Fibroblast of skin of scalp (primary cell): ENCODE measurements at regions not wholly inside any gene's neighbourhood (a gene's known extent, or its start where the extent isn't known, plus 50 kb on each side); places are given as distances from the start of the nearest gene placed in this dataset.
"Not testable (repeated sequence)": the region's sequence is repeated elsewhere in the genome, so short reads cannot be mapped to it uniquely, and the experiment has no call there.

ENCODE experiments used
- DNase-seq: peaks from one replicate; pipeline ENCODE4 v3.0.0-alpha.2; 2013

DNA sequence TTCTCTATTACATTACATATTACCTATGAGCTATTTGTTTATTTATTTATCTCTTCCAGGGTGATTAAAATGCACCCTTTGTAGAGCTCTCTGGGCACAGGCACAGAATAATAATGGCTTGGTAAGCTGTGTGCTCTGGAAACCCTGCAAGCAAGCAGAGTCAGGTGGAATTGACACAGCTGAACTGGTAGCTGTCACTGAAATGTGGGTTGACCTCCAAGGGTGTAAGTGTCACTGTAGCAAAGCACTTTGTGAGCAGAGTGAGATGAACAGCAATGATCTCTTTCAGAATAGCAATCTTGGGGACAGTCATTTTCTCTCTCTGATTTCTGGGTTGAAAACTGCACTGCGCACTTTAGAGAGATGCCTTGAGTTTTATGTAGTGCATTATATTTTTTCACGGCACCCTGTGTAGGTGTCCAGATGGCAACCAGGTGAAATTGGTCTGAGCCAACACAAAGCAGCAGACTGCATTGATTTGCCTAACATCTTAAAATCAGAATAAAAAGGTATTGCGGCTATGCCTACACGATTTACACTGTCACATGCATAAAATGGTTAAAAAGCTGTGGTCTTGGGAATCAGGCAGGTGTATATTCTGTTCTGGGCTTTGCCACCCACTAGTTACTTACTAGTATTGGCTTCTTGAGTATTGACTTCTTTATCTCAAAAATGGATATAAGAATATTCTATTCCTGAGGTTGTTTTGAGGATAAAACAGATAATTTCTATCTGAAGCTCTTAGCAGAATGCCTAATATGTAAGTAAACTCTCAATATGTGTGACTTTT lies 450.3 kb downstream of the RAPGEF2 start:
- no peak for DNase-seq

DNA sequence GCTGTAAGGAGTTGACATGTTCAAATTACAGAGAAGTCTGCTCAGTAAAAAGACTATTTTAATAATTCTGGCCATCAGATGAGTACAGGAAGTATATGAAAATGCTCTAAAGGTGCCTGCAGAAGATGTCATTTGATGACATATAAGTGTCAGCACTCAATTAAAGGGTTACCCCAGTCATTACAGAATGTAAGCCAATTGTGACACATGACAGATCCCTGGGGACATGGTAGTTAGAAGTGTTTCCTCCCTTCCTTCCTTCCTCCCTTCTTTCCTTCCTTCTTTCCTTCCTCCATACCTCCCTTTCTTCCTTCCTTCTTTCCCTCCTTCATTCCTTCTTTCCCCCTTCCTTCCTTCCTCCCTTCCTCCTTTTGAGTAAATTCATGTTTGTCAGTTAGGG lies 453.0 kb downstream of the RAPGEF2 start:
- DNase-seq = no peak

DNA sequence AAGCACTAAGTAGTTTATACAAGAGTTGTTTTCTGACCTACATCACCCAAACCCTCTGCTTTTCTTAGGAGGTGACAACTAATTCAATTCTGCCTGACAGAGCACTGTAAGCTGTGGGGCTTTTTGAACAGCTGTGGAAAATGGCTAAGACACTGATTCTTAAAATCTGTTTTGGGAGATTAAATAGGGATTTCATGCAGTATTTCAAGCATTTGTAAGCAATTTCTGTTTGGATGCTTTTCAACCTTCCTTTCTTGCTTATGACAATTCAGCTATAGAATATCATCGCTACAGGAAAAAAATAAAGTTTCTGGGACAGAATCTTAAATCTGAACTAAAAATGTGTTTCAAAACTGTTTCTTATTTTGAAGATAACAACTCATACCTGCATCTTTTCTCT lies 459.5 kb downstream of the RAPGEF2 start:
- no peak for DNase-seq

DNA sequence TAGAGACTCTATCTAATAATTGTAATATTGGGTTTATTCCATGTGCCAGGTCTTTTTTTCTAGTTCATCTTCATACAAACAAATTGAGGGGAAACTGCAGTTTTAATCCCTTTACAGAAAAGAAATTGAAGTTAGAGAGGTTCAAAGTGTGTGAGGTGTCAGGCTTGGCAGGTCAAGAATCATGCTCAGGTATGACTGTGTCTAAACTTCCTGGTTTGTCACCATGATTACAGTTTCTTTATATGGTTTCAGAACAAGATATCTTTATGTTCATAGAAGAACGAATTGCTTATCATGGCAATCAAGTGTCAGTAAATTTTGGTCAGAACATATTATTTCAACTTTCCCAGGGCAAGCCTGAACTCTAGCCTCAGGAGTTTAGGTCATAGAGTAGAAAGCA lies 460.4 kb downstream of the RAPGEF2 start:
- DNase-seq = no peak

DNA sequence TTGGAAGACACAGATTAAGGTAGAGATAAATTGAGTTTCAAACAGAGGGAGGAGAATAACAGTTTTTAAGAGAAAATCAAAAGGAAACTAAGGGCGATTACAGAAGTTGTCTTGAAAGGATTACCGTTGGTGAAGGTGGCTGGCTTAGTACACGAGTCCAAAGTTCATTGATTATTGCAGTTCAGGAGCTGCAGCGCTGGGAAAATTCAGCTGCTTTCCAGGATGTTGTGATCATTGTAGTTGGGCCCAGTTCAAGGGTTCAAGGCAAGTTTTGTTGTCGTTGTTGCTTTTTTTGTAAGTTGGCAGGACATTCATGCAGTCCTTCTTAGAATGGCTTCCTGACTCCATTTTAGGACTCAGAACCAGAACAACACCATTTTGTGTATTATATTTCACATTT lies 461.7 kb downstream of the RAPGEF2 start:
- no peak for DNase-seq

DNA sequence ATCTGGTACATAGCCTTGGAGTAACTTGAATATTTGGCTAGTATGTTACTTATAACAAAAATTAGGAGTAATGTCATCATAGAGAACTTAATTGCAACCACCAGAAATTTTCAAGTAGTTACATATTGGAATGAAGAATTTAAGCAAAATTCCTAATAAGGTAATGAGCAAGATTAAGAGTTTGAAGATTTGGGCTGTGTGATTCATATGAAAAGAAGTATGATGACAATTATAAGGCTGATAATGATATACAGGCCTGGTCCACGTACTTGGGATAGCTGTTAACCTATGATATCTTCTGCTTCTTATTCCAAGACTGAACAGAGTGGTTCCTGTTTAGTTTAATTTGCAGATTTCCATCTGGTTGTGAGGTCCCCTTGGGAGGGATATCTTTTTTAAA lies 463.9 kb downstream of the RAPGEF2 start:
- peak; percentile 4 for DNase-seq

DNA sequence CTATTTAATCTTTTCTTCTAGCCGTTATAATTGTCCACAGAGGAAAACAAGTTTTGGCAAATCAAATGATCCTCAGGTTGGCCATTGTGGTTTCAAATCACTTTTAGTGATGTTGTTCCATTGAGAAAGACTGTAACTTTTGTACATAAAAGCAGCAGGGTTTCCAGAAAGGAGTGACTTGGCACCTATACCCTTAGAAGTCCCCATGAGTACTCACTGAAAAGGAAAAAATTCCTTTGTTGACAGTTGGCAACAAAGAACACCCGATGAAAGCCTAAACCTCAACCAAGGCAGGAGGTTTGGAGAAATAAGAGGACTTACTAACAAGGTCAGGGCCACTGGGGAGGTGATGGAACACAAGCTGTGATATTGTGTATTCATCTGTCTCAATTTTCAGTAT lies 474.4 kb downstream of the RAPGEF2 start:
- DNase-seq = no peak

DNA sequence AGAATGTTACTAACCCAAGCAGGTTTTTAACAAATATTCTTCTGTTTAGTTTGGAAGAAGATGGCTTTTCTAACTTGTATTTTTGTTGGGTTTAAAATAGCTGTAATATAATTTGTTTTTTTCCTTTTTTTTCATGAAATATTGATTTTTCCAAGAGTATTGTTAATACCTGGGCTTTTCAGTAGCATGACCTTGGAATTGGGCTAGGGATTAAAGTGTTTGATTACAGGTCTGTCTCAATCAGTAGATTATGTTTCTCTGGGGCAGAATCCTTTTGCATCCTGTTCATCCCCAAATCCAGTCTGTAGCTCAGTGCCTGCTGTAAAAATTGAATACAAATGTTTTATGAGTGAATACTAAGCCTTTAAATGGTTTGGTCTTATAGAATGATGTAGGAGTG lies 479.8 kb downstream of the RAPGEF2 start:
- DNase-seq = no peak

DNA sequence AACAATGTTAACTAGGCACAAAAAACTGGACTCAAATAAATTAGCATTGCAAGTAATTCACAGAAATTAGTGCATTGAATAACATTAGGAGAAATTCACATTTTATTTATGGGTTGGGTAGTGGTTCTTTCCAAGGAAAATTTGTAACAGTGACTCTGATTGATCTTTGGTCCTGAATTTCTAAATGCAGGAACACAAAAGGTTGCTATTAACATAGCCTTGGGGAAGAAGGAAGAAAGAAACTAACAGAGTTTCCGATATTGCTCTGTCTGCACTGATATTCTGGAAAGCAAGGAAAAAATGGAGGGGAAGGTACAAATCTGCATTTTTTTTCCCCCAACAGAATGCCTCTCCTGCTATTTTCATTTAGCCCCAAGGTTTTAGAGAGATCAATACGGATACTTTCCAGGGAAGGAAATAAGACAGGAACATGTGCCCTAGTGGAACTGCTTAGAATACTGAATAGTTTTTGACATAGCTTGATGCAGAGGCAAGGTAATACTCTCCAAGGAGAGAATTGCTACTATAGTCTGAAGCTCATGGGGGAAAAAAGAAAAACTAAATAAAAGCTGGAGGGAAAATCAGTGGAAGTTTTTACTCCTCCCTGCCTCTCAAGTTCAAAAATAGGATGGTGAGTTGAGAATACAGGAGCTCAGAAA lies 490.1 kb downstream of the RAPGEF2 start:
- no peak for DNase-seq

DNA sequence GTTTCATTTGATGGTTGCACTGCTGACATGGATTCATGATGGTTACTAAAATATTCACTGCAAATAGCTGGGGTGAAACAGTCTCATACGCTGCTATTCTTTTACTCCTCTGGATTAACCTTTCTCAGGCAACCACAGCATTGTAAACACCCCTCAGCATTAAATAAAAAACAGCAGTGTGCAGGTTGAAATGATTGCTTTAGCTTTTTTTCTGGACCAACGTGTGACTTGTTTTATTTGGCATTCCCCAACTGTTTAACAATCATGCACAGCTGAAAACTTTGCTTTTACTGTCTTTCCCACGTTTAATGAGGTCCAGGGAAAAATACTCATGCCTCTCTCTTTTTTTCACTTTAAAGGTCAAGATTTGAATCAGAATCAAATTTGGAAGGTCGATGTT lies 490.8 kb downstream of the RAPGEF2 start:
- DNase-seq = no peak

DNA sequence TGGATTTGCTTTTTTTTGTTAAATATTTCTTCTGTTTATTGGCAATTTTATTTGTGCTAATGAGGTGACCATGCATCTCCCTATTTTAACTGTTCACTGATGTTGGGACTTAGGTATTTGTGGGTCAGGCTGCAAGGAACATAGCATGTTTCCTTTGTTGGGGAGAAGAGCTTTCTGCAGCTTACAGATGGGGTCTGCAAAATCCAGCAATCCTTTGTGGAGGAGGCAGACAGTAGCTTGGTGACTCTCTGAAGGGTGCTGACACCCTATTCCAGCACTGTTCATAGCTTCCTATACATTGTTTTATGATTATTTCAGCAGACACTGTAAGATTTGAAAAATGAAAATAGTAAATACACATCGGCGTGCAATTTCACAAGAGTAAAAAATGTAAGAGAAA lies 491.7 kb downstream of the RAPGEF2 start:
- DNase-seq = no peak

DNA sequence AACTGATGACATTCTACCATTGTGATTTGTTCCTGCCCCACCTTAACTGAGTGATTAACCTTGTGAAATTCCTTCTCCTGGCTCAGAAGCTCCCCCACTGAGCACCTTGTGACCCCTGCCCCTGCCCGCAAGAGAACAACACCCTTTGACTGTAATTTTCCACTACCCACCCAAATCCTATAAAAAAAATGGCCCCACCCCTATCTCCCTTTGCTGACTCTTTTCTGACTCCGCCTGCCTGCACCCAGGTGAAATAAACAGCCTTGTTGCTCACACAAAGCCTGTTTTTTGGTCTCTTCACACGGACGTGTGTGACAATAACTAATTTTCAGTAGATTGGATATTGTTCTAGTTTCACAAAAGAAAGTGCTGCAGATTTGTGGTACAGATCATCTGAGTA lies 492.2 kb downstream of the RAPGEF2 start:
- not testable (repeated sequence) for DNase-seq

DNA sequence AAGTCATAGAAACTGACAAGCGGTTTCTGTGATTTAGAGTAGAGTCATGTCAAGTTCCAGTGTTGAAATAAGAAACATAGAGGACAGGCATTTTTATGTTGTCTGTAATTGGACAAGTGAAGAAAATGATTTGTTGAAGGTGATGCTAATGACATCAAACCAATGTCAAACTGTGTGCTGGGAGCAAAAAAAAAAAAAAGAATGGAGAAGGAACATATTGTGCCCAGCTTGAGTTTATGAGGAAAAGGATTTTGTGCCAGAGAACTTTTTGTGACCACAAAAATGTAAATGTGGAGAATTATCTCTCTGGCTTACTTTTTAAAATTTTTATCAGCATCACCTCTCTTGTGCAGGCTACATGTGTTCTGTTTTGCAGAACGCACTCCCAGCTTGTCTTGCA lies 495.7 kb downstream of the RAPGEF2 start:
- no peak for DNase-seq

DNA sequence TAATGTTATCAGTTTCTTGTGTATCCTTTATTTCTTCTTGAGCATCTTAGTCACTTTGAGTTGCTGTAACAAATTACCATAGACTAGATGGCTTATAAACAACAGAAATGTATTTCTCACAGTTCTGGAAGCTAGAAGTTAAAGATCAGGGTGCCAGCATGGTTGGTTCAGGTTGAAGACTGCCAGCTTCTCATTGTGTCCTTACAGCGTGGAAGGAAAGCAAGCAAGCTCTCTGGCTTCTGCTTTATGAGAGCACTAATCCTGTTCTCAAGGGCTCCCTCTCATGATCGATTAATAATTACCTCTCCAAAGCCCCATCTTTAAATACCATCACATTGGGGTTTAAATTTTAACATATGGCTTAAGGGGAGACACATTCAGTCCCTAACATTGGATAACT lies 497.2 kb downstream of the RAPGEF2 start:
- no peak for DNase-seq

DNA sequence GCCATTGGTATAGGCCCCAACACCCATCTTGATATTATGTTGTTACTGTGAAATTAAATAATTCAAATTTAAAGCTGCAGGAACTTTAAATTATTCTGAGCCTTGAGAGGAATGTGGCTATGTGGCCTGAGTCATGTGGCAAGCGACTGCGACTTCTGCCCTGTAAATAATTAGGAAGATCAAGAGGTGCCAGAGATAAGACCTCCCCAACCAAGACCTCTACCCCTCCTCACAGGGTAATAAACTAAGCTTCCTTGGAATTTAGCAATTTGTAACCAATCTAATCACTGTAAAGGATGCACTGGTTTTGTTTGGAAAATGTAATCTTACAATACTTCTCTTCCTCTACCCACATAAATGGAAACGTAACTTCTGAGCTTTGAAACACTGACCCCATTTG lies 501.9 kb downstream of the RAPGEF2 start:
- DNase-seq = no peak

DNA sequence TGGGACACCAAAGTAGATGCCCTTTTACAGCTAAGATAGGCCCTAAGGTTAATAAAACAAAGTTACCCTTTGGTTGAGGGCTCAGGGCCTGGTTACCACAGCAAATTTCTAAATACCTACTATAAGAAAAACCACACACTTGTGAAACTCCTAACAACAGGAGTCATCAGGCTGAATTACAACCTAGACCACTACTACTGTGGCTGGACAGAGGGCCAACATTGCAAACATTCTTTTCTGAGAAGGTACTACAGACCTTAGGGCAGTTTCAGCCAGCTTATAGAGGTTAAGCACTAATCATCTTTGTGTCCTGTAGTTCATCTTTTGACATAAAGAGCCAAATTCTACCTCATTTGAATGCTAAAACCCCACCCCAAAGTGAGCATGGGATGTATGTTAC lies 504.0 kb downstream of the RAPGEF2 start:
- DNase-seq = no peak

DNA sequence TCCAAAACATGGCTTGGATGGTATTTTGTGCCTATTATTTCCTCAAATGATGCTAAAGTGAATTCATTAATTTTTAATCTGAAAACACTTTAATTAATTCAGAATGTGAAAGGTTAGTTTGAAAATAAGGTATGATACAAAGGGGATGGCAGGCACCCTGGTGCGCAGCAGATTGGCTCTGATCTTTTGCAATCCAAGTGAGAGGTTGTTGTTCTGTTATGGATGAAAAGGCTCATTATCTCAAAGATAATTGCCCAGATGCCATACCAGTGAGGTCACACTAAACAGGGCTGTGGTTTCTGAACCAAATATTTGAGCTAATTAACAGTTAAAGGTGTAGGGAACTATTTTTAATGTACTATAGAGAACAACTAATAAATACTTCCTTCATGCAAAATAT lies 504.9 kb downstream of the RAPGEF2 start:
- no peak for DNase-seq

DNA sequence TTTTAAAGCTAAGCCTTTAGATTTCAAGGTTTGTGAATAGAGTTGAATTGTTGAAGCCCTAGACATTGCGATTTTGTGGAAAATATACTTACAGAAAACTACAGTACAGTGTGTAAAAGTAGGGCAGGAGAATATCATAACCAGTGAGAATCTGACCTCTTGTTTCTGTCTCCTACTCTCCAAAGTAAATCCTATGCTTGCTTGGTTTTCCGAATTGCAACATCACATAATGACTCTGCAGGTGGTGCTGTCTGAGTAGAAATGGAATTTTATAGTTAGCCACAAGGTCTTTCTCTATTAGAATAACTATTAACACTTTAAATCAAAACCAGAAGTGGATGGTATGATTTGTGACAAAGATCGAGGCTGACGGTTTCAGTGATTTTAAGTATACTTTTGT lies 505.6 kb downstream of the RAPGEF2 start:
- DNase-seq = peak; percentile 4

DNA sequence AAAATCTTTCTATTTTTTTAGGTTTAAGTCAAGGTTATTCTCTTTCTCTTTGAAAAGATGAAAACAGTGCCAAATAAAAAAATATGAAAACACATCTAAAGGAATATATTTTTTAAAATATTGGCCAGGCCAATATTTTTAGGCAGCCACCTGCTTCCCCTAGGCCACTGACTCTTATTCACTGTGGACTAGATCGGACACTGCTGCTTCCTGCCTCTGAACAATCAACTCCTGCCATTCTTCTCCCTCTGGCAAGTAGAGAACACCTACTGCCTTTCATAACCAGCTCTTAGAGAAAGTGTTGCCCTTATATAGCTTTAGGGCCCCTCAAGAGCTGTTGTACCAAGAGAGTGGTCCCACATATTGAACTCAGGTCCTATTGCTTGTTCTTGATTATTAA lies 529.2 kb downstream of the RAPGEF2 start:
- no peak for DNase-seq

DNA sequence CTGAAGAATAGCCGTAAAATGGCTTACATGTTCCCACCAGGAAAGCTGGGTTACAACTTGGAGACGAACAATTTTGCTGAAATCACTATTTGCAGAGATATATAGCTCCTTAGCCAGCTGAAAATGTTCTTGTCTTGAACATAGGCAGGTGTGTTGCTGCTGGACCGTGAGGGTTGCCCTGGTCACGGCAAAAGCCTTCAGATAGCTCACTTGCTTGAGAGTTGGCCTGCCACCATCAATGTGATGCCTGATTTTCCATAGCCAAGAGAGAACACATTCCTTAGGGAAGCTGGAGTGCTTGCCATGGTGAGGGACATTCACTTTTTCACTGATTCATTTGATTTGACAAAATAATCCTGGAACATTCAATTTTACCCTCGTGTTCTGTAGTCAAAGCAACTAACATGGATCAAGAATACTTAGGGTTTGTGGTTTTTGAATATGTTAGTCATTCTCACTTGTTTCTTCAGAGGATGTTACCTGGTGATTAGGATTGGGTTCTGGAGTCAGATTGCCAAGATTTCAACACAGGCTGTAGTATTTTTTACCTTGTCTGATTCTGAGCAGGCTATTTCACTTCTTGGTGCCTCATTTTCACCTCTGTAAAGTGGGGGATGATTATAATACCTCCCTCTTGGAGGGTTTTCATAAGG lies 536.9 kb downstream of the RAPGEF2 start:
- DNase-seq = no peak

DNA sequence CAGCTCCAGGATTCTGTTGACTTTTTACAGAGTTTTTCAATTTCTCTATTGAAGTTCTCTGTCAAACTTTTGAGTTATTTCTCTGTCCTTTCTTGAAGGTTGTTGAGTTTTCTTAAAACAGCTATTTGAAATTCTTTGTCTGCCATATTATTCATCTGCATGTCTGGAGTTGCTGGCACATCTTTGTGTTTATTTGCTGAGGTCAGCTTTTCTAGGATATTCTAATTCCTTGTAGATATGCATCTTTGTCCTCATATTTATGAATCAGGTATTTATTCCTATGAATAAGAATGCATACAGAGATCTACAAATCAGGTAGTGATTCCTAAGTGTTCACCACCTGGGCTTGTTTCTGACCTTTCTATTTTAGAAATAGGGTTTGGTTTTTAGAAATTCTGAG lies 546.4 kb downstream of the RAPGEF2 start:
- DNase-seq = no peak

DNA sequence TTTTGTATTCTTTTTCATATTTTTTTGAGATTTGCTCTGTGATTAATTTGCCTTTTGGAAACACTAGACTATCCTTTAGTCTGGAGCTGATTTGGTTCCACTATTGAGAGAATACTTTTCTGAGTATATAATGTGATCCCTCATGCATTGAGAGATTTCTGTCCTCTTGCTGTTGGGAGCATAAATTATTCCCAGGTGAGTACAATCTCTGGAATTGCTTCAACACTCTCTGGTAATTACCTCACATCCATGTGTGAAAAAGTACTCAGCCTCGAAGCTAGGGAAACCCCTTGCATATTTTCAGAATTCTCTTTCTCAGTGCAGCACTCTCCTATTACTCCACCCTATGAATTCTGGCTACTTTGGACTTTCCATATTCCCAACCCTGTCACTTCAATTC lies 550.0 kb downstream of the RAPGEF2 start:
- no peak for DNase-seq

DNA sequence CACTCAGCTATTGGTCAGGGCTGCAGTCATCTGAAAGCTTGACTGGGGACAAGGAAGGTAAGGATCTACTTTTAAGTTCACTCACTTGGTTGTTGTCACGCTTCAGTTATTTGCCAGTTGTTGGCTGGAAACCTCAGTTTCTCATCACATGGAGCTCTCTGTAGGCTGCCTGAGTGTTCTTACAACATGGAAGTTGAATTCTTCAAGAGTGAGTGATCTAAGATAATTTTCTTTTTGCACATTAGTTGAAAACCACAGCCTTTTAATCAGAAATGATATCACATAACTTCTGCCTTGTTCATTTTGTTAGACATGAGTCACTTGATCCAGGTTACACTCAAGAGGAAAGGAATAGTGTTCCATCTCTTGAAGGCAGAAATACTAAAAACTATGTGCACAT lies 552.7 kb downstream of the RAPGEF2 start:
- DNase-seq = peak; percentile 33

DNA sequence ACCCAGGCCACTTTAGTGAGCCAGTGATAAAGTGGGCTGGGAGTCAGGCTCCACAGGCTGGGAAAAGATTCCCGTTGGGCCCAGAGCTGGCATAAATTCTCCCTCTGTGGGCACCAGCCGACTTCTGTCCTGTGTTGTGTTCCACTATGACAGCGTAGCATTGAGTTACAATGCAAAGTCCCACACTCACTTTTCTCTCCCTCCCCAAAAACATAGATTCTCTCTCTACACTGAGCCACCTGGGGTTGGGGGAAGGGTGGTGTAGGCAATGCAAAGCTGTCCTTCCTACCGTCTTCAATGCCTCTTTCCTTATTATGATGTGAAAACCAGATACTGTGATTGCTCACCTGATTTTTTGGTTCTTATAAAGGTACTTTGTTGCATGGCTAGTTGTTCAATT lies 566.2 kb downstream of the RAPGEF2 start:
- no peak for DNase-seq
